Uterus (tissue), 3 donors: ENCODE measurements at regions not wholly inside any gene's neighbourhood (a gene's known extent, or its start where the extent isn't known, plus 50 kb on each side); places are given as distances from the start of the nearest gene placed in this dataset.
"Not testable (repeated sequence)": the region's sequence is repeated elsewhere in the genome, so short reads cannot be mapped to it uniquely, and the experiment has no call there.

Source experiments
- DNase-seq, 2 donors: peaks; one replicate each; pipeline ENCODE4 v3.0.0-alpha.2; 2019 to 2020
- H3K27ac ChIP-seq, 2 donors: fragments of 200-600 bp; sonication (generic); 1 replicate in 1 of 2; 2 replicates in 1 of 2; pipeline ENCODE4 v1.5.1; 2016 to 2018
- H3K27me3 ChIP-seq, 2 donors: fragments of 200-600 bp; sonication (generic); one replicate each; pipeline ENCODE4 v1.5.1; 2018 to 2019; ENCODE audit warnings: control low read depth in 1 of 2
- H3K36me3 ChIP-seq, 2 donors: fragments of 200-600 bp; sonication (generic); one replicate each; pipeline ENCODE4 v1.5.1; 2019; ENCODE audit warnings: control low read depth in 1 of 2
- H3K4me1 ChIP-seq, 2 donors: fragments of 200-600 bp; sonication (generic); one replicate each; pipeline ENCODE4 v1.5.1; 2018 to 2019; ENCODE audit warnings: control low read depth in 1 of 2
- H3K4me3 ChIP-seq, 2 donors: fragments of 200-600 bp; sonication (generic); 1 replicate in 1 of 2; 2 replicates in 1 of 2; pipeline ENCODE4 v1.5.1; 2018 to 2019; ENCODE audit warnings: mild to moderate bottlenecking in 1 of 2
- H3K9me3 ChIP-seq, 2 donors: fragments of 200-600 bp; sonication (generic); one replicate each; pipeline ENCODE4 v1.5.1; 2019; ENCODE audit warnings: control low read depth in 1 of 2
- CTCF ChIP-seq, 4 experiments: fragments of 200-600 bp in 2 of 4; fragments of 450-650 bp in 2 of 4; sonication (generic) in 2 of 4; IDR thresholded peaks; one replicate each; pipeline ENCODE4 v1.5.1; 2016 to 2019; ENCODE audit warnings: antibody characterized with exemption in 4 of 4, mild to moderate bottlenecking in 2 of 4, moderate library complexity in 1 of 4
- POLR2A ChIP-seq, 2 donors: fragments of 450-650 bp; IDR thresholded peaks; one replicate each; pipeline ENCODE4 v1.6.1; 2016; ENCODE audit warnings: antibody characterized with exemption in 2 of 2, mild to moderate bottlenecking in 1 of 2, moderate library complexity in 1 of 2
- intact Hi-C: fragments of 100-400 bp; cut with DNase I; formaldehyde crosslinking; loops from one replicate; pipeline ENCODE4 v1.15.1; 2023; ENCODE audit warnings: low total_unique reads
- donor health status: DM: yes; HTN: yes; CAD: no.

GRCh38 chr21:14826630-14827029, 238.2 kb downstream of the NRIP1 start:
- no peaks in the 10 kb centered on the region for H3K36me3 ChIP-seq
- no peak overlapping the region for H3K4me3 ChIP-seq
- no peaks in the 10 kb centered on the region for H3K4me1 ChIP-seq
- no peaks in the 10 kb centered on the region for H3K9me3 ChIP-seq
- H3K27ac ChIP-seq = no peak overlapping the region
- no peak for TF ChIP-seq CTCF (IDR thresholded peaks at IDR 0.05)
- TF ChIP-seq POLR2A (IDR thresholded peaks at IDR 0.05) = no peak
- DNase-seq = no peak
- H3K27me3 ChIP-seq = no peaks in the 10 kb centered on the region
- intact Hi-C loops = no loop called here

- TF ChIP-seq POLR2A (IDR thresholded peaks at IDR 0.05) (no peak), CTCF (IDR thresholded peaks at IDR 0.05) (no peak)
- intact Hi-C loops = no loop called here
- Histone ChIP-seq H3K9me3 (no peaks in the 10 kb centered on the region), H3K27me3 (no peaks in the 10 kb centered on the region), H3K4me3 (no peak overlapping the region), H3K36me3 (no peaks in the 10 kb centered on the region), H3K27ac (no peak overlapping the region), H3K4me1 (no peaks in the 10 kb centered on the region)
- no peak for DNase-seq
Measured at GRCh38 chr21:14825514-14825974, 239.3 kb downstream of the NRIP1 start.

- intact Hi-C loops = no loop called here
- Histone ChIP-seq H3K9me3 (no peaks in the 10 kb centered on the region), H3K4me3 (no peak overlapping the region), H3K27ac (no peak overlapping the region), H3K27me3 (no peaks in the 10 kb centered on the region), H3K36me3 (no peaks in the 10 kb centered on the region), H3K4me1 (no peaks in the 10 kb centered on the region)
- no peak for DNase-seq
- no peak for TF ChIP-seq CTCF (IDR thresholded peaks at IDR 0.05)
- no peak for TF ChIP-seq POLR2A (IDR thresholded peaks at IDR 0.05)
Measured at GRCh38 chr21:14824126-14824525, 240.7 kb downstream of the NRIP1 start.

GRCh38 chr21:14817311-14817710, 247.5 kb downstream of the NRIP1 start:
- Histone ChIP-seq H3K36me3 (no peaks in the 10 kb centered on the region), H3K27ac (no peak overlapping the region), H3K4me1 (no peaks in the 10 kb centered on the region), H3K9me3 (peaks cover 0 to 2% of the 10 kb centered on the region in 2 donors), H3K4me3 (no peak overlapping the region), H3K27me3 (no peaks in the 10 kb centered on the region)
- intact Hi-C loops = no loop called here
- no peak for DNase-seq
- TF ChIP-seq POLR2A (IDR thresholded peaks at IDR 0.05) = no peak

- Histone ChIP-seq H3K4me3 (no peak overlapping the region), H3K27ac (no peak overlapping the region), H3K36me3 (no peaks in the 10 kb centered on the region), H3K4me1 (no peaks in the 10 kb centered on the region), H3K27me3 (no peaks in the 10 kb centered on the region), H3K9me3 (peaks cover 0 to 2% of the 10 kb centered on the region in 2 donors)
- intact Hi-C loops = no loop called here
- no peak for TF ChIP-seq CTCF (IDR thresholded peaks at IDR 0.05)
- TF ChIP-seq POLR2A (IDR thresholded peaks at IDR 0.05) = no peak
- DNase-seq = no peak
Measured at GRCh38 chr21:14814991-14815390, 249.8 kb downstream of the NRIP1 start.

- H3K36me3 ChIP-seq = no peaks in the 10 kb centered on the region
- H3K27me3 ChIP-seq = no peaks in the 10 kb centered on the region
- TF ChIP-seq CTCF (IDR thresholded peaks at IDR 0.05) (no peak), POLR2A (IDR thresholded peaks at IDR 0.05) (no peak)
- H3K4me3 ChIP-seq = no peak overlapping the region
- H3K9me3 ChIP-seq = peaks cover 0 to 2% of the 10 kb centered on the region in 2 donors
- no peak for DNase-seq
- intact Hi-C loops = no loop called here
- H3K27ac ChIP-seq = no peak overlapping the region
- H3K4me1 ChIP-seq = no peaks in the 10 kb centered on the region
Measured at GRCh38 chr21:14814282-14814681, 250.5 kb downstream of the NRIP1 start.

GRCh38 chr21:14804170-14804569, 258.1 kb upstream of the SAMSN1 start:
- H3K27ac ChIP-seq, H3K36me3 ChIP-seq, DNase-seq, H3K4me1 ChIP-seq, H3K4me3 ChIP-seq, H3K27me3 ChIP-seq, intact Hi-C loops, H3K9me3 ChIP-seq: not testable (repeated sequence)
